SK-N-SH (cell line): ENCODE measurements at regions not wholly inside any gene's neighbourhood (a gene's known extent, or its start where the extent isn't known, plus 50 kb on each side); places are given as distances from the start of the nearest gene placed in this dataset.

Source experiments
- CHD2 ChIP-seq: fragments of 150-350 bp; IDR thresholded peaks from 2 replicates; pipeline ENCODE4 v1.6.1; 2018; ENCODE audit warnings: low read length; ENCODE audit not compliant: partially characterized antibody
- CTCF ChIP-seq: fragments of 200-600 bp; sonication (generic); IDR thresholded peaks from 2 replicates; pipeline ENCODE4 v1.6.1; 2017; ENCODE audit warnings: antibody characterized with exemption, mild to moderate bottlenecking, moderate library complexity
- EP300 ChIP-seq, 2 experiments: IDR thresholded peaks; 2 replicates each; pipeline versions ENCODE4 v1.4.0 to v1.6.1; 2012; ENCODE audit warnings: borderline replicate concordance in 1 of 2, low read depth in 1 of 2, low read length in 1 of 2
- FOXM1 ChIP-seq: IDR thresholded peaks from 2 replicates; pipeline ENCODE4 v1.4.0; 2012; ENCODE audit warnings: low read depth, mild to moderate bottlenecking
- MAX ChIP-seq: IDR thresholded peaks from 2 replicates; pipeline ENCODE4 v1.4.0; 2012; ENCODE audit warnings: low read depth
- NRF1 ChIP-seq: IDR thresholded peaks from 2 replicates; pipeline ENCODE4 v1.6.1; 2012; ENCODE audit warnings: low read depth, mild to moderate bottlenecking, low read length
- POLR2AphosphoS5 ChIP-seq: IDR thresholded peaks from 2 replicates; pipeline ENCODE4 v1.6.1; 2012; ENCODE audit warnings: low read depth, low read length
- REST ChIP-seq: IDR thresholded peaks from 2 replicates; pipeline ENCODE4 v1.6.1; 2012; ENCODE audit warnings: mild to moderate bottlenecking, low read depth, low read length, moderate library complexity
- RFX5 ChIP-seq: IDR thresholded peaks from 2 replicates; pipeline ENCODE4 v1.6.1; 2012; ENCODE audit warnings: mild to moderate bottlenecking, improper control_type of control experiment, low read length
- SMC3 ChIP-seq: IDR thresholded peaks from 2 replicates; pipeline ENCODE4 v1.6.1; 2012; ENCODE audit warnings: low read depth, low read length, improper control_type of control experiment
- USF1 ChIP-seq: IDR thresholded peaks from 2 replicates; pipeline ENCODE4 v1.4.0; 2012; ENCODE audit warnings: low read depth, borderline replicate concordance

- no peak for TF ChIP-seq SMC3
- TF ChIP-seq CTCF = no peak
- TF ChIP-seq MAX = peak; percentile 46; the same call in 1 of the 2 replicates
- no peak for TF ChIP-seq POLR2AphosphoS5
- TF ChIP-seq NRF1 = no peak
- TF ChIP-seq REST = no peak
- no peak for TF ChIP-seq RFX5
- peak in 1 of 2 experiments; percentile 21; a peak in 1 of 4 replicates for TF ChIP-seq EP300 (IDR thresholded peaks at IDR 0.05; ENCODE audit: borderline replicate concordance in 1 of 2, low read depth in 1 of 2, low read length in 1 of 2)
- TF ChIP-seq USF1 = no peak
- TF ChIP-seq FOXM1 = no peak
- no peak for TF ChIP-seq CHD2
These were observed 58.0 kb upstream of the CAV2 start for GRCh38 chr7:116441534-116441933.
